Left renal pelvis (tissue), 4 donors: ENCODE measurements at regions not wholly inside any gene's neighbourhood (a gene's known extent, or its start where the extent isn't known, plus 50 kb on each side); places are given as distances from the start of the nearest gene placed in this dataset.

Source experiments
- DNase-seq, 4 donors: peaks; one replicate each; pipeline ENCODE4 v3.0.0-alpha.2; 2013; ENCODE audit warnings: low read depth in 4 of 4, low spot score in 3 of 4

DNA sequence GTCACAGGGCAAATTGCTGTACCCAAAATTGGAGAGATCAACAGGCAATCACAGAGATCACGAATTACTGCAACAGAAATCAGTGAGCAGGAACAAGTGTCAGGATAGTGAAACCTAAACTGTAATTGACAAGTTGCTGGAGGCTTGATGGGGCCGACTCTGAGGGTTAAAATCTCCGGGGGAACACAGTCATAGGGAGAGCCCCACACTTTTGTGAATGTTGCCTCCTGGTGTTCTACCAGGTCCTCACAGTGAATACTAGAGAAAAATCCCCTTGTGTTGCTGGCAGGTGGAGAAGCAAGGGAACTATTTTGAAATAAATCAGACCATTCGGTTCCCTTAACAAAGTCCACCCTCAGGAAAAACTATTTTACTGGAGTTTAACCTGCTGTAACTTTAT is 697.5 kb upstream of the CBLB start:
- no peak for DNase-seq

- DNase-seq, result no peak
Observed at GRCh38 chr3:106570426-106570825, 701.6 kb upstream of the CBLB start.

DNA sequence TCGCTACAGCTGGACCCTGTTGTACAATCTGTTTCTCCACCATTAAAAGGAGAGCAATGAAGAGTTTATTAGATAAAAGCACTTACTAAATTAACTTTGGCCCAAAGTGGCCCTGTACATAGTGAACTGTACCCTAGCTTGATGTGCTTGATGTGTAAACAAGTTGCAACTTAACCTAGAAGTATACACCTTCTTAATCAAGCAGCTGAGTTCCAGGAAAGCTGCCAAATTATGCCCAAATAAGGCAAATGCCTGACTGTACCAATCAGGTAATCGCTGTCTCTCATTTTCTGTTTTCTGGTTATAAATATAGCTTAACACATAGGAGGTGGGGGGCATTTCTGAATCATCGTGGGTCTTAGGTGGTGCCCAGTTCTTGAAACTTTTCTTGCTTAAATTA is 704.8 kb upstream of the CBLB start:
- DNase-seq, result no peak

GRCh38 chr3:106575029-106575428 is 706.2 kb upstream of the CBLB start:
- DNase-seq, result no peak

DNA sequence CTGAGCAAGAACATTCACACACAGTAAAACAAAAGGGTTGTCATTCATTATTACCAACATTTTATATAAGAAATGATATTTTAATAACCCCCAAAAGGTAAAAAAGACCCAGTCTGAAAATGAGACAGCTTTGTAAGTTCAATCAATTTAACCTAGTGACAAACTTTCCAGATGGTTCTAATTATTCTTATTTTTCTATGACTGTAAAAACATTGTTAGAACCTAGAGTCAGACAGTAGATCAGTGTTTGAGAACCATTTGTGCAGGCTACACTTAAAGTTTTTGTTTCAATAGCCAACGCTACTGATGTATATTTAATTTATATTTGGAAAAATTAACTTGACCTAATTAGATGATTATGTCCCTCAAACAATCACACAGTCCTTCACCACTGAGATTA is 708.4 kb upstream of the CBLB start:
- no peak for DNase-seq

- no peak for DNase-seq
Observed at GRCh38 chr3:106578911-106579310, 710.1 kb upstream of the CBLB start.

GRCh38 chr3:106582151-106582550 is 713.3 kb upstream of the CBLB start:
- no peak for DNase-seq

DNA sequence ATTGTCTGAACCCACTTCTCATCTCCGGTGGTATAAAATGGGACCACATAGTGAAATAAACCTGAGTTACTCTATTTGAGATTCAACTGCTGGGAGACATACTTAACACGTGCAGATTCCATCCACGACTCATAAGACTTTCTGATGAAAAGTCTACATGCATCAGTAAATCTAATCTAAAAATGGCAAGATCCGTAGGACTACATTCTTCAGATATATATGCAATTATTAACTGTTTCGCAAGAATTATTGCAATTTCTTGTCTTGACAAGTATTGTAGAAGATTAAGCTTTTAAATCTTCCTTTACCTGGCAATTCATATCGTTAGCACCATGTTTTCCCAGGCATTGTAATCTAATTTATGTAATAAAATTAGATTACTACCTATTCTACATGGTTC is 718.7 kb upstream of the CBLB start:
- no peak for DNase-seq

DNA sequence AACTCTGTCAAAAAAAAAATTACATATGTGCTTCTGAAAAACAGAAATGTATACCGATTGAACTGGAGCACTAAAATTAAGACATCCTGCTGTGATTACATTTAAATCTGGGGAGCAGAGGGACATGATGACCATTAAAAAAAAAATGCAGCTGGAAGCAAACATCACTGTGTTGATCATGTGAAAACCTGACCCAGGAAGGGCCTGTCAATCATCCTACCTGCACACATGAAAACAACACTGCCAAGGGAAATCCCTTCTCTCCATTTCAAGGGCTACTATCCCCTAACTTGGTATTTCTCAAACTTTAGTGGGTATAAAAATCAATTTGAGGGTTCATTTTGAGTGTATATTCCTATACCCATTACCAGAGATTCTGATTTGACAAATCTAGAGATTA is 719.9 kb upstream of the CBLB start:
- no peak for DNase-seq

DNA sequence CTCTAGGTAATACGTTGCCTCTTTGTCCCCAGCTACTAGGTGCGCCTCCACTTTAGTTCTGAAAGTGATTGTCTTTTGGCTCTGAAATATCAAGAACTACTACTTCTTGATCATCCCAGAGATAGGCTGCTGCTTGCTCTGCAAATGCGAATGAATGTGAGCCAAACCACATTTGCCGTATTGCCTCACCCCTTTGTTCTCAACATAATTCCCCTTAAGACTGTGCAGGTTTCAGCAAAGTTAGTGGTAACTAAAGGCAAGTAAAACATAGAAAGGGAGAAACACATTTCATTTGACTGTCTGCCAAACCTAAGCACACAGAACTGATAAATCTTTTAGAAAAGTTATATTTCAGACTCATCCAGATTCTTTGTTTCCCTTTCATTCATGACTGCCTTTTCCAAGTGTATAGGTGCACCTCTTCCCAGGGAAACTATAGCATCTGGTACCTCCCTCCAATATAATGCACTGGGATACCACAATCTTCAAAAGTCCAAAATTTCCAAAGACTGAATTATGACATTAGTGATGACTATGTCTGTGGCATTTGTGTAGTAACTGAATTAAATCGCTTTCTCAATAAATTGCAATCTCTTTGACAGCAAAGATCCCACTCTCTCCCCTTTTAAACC is 720.6 kb upstream of the CBLB start:
- no peak for DNase-seq

DNA sequence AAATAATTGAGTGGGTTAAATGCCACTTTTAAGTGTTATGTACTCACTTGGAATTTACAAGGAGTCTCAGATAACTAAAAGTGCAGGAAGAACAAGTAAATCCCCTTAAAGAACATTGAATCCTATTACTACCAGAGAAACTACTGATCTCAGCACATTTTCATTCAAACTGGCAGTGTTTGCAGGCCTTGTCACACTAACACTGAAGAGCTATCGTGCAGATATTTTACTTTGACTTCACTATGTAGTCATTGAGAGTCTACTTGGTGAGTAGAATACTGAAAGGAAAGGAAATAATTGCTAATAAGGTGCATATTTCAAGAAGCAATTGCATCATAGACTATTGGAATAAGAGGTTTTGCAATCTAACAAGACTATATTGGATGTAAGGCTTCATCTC is 721.4 kb upstream of the CBLB start:
- no peak for DNase-seq

GRCh38 chr3:106593381-106593780 is 724.6 kb upstream of the CBLB start:
- DNase-seq, result no peak

DNA sequence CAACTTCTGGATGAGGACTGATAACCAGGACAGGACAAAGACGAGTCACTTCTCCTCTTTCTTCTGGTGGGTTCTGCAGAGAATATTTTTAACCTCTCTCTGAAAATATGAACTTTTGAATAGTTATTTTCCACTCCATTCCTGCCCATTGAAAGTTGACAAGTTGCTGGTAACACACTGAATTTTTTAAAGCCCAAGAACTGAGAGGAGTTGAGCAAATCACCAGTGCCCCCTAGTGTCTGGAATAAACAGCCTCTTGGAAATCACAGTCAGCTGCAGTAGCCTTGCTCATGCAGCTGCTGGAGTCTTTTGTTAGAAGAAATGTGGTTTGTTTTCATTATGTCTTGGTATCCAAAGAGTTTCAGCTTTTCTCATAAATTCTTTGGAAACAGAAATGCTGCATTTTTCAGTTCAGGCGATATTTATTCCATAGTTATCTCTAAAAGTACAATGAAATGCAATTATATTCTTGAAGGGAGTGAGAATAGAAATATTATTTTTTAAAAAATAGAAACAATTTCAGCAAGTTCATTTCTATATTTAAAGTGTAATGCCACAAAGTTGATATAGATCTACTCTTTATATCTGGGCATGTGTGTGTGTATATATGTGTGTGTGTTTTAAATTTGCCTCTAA is 741.0 kb upstream of the CBLB start:
- DNase-seq, result peak; percentile 72 to 82 (median 79)

- DNase-seq, result no peak
Observed at GRCh38 chr3:106610362-106610959, 741.6 kb upstream of the CBLB start.

GRCh38 chr3:106611116-106611515 is 742.3 kb upstream of the CBLB start:
- DNase-seq, result no peak

DNA sequence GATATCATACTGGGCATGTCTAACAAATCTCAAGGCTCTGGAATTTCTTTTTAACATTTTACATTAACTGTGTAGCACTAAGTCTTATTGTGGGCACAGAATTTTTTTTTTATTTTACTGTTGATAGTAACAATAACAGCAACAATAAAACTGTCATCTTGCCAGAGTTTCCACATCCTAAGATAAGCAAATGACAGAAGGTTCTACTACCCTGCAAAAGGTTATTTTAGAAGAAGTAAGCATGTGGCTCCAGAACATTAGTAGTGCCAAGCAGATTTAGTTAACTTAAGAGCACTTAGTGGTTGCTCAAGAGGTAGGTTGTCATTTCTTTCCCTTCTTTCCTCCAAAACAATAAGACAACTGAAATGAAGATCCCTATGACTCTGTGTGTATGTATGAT is 743.0 kb upstream of the CBLB start:
- DNase-seq, result no peak

GRCh38 chr3:106616556-106616955 is 747.7 kb upstream of the CBLB start:
- no peak for DNase-seq

DNA sequence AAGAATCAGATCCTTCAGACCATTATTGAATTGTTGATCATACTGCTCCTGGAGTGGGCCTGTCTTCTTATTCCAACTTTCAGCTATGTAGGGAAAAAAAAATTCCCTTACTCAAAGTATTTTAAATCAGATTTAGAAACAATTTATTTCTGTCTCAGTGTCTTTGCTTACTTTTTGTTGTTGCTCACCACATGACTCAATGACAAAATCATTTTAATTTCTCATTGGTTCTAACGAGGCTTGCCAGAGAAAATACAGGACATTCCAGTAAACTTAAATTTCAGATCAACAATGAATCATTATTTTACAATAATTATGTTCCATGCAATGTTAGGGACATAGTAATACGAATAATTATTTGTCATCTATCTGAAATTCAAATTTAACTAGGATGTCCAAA is 748.5 kb upstream of the CBLB start:
- DNase-seq, result no peak

- no peak for DNase-seq
Observed at GRCh38 chr3:106620646-106621045, 751.8 kb upstream of the CBLB start.

DNA sequence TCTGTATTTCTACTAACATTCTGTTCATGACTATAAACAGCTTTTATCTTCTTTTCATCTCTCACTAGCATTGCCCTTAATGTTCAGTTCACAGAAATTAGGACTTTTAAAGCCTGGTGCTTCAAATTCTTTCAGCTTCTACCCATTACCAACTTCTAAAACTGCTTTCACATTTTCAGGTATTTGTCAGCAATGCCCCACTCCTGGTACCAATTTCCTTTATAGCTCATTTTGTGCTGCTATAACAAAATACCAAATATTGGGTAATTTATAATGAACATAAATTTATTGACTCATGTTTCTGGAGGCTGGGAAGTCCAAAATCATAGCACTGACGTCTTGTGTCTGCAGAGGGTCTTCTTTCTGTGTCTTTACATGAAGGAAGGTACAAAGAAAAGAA is 753.1 kb upstream of the CCDC54 start:
- no peak for DNase-seq

GRCh38 chr3:106628407-106628806 is 748.8 kb upstream of the CCDC54 start:
- no peak for DNase-seq

- DNase-seq, result no peak
Observed at GRCh38 chr3:106629215-106629832, 747.9 kb upstream of the CCDC54 start.
